Aorta (tissue), 5 donors: ENCODE measurements at regions not wholly inside any gene's neighbourhood (a gene's known extent, or its start where the extent isn't known, plus 50 kb on each side); places are given as distances from the start of the nearest gene placed in this dataset.

Source experiments
- ATAC-seq: fragments of 200-7000 bp; cut with Tn5 transposase; one replicate; pipeline ENCODE4 v1.9.1; 2022; ENCODE audit warnings: moderate library complexity; ENCODE audit not compliant: low FRiP score
- DNase-seq, 2 donors: peaks; one replicate each; pipeline ENCODE4 v3.0.0-alpha.2; 2020
- H3K27ac ChIP-seq, 2 donors: one replicate each; pipeline ENCODE4 v1.5.1; 2013; ENCODE audit warnings: low read length in 2 of 2, mild to moderate bottlenecking in 2 of 2, moderate library complexity in 2 of 2, control low read depth in 1 of 2, inconsistent platforms in 1 of 2, low read depth in 1 of 2
- H3K27me3 ChIP-seq, 2 donors: one replicate each; pipeline ENCODE4 v1.6.1; 2013; ENCODE audit warnings: control low read depth in 1 of 2, low read length in 1 of 2, mild to moderate bottlenecking in 1 of 2, moderate library complexity in 1 of 2; ENCODE audit not compliant: insufficient read depth in 2 of 2, control insufficient read depth in 1 of 2
- H3K36me3 ChIP-seq, 2 donors: one replicate each; pipeline ENCODE4 v1.6.1; 2013; ENCODE audit warnings: control low read depth in 1 of 2, low read length in 1 of 2, mild to moderate bottlenecking in 1 of 2; ENCODE audit not compliant: insufficient read depth in 2 of 2, control insufficient read depth in 1 of 2
- H3K4me1 ChIP-seq, 2 donors: one replicate each; pipeline ENCODE4 v1.6.1; 2013; ENCODE audit warnings: low read length in 2 of 2, control low read depth in 1 of 2, mild to moderate bottlenecking in 1 of 2, moderate library complexity in 1 of 2; ENCODE audit not compliant: insufficient read depth in 2 of 2, control insufficient read depth in 1 of 2
- H3K4me3 ChIP-seq, 2 donors: one replicate each; pipeline ENCODE4 v1.5.1; 2013; ENCODE audit warnings: low read length in 2 of 2, control low read depth in 1 of 2, mild to moderate bottlenecking in 1 of 2
- H3K9me3 ChIP-seq: one replicate; pipeline ENCODE4 v1.6.1; 2013; ENCODE audit warnings: mild to moderate bottlenecking, low read length; ENCODE audit not compliant: control insufficient read depth
- WGBS, 2 donors: extraction: QIAGEN DNeasy Blood & Tissue Kit; methylation state at CpG; one replicate each; pipeline ENCODE4 v1.1.7; 2013; 5-methylcytosine and 5-hydroxymethylcytosine counted together
- intact Hi-C, 2 donors: fragments of 100-400 bp; cut with DNase I; formaldehyde crosslinking; loops; one replicate each; pipeline versions ENCODE4 v1.14.2 to v1.15.0; 2022
- donor health status: healthy with polysubstance abuse.
- donor health status: Bipolar disorder and iron deficiency.
- donor health status: DM: no; HTN: no; CAD: no.
- donor health status: DM: no; HTN: no; CAD: no.
- donor health status: DM: yes; HTN: yes; CAD: no.

- DNase-seq (no peak), ATAC-seq (no peak)
- H3K4me1 ChIP-seq = peaks cover 5 to 6% of the 10 kb centered on the region in 2 donors
- H3K27ac ChIP-seq = no peak overlapping the region
- no peaks in the 10 kb centered on the region for H3K9me3 ChIP-seq
- H3K36me3 ChIP-seq = no peaks in the 10 kb centered on the region
- WGBS, 2 donors = 98% methylated on average over 2 of the region's 2 CpGs
- intact Hi-C loops = loop anchor here in 1 of 2 donors (10.0 kb wide), 1 partner anchor 654 kb away; no protein-coding TSS in a partner anchor
- H3K27me3 ChIP-seq = no peaks in the 10 kb centered on the region
- no peak overlapping the region for H3K4me3 ChIP-seq
These were observed 447.2 kb downstream of the SHQ1 start for GRCh38 chr3:72401005-72401545.

- ATAC-seq = no peak
- intact Hi-C loops = no loop called here
- Histone ChIP-seq H3K4me1 (peaks cover 4 to 6% of the 10 kb centered on the region in 2 donors), H3K4me3 (no peak overlapping the region), H3K36me3 (no peaks in the 10 kb centered on the region), H3K27me3 (no peaks in the 10 kb centered on the region), H3K27ac (no peak overlapping the region), H3K9me3 (no peaks in the 10 kb centered on the region)
- 67 to 68% methylated on average over 3 of the region's 3 CpGs for WGBS, 2 donors
- no peak for DNase-seq
These were observed 449.5 kb downstream of the SHQ1 start for GRCh38 chr3:72398781-72399180.

- Histone ChIP-seq H3K9me3 (no peaks in the 10 kb centered on the region), H3K36me3 (no peaks in the 10 kb centered on the region), H3K27ac (no peak overlapping the region), H3K27me3 (no peaks in the 10 kb centered on the region), H3K4me3 (no peak overlapping the region), H3K4me1 (peaks cover 2 to 3% of the 10 kb centered on the region in 2 donors)
- WGBS, 2 donors = 77 to 89% methylated on average over 2 of the region's 2 CpGs
- ATAC-seq (no peak), DNase-seq (no peak)
- intact Hi-C loops = no loop called here
These were observed 450.7 kb downstream of the SHQ1 start for GRCh38 chr3:72397586-72397985.

GRCh38 chr3:72396899-72397298, 451.3 kb downstream of the SHQ1 start:
- no peak for ATAC-seq
- no peaks in the 10 kb centered on the region for H3K27me3 ChIP-seq
- H3K4me3 ChIP-seq = no peak overlapping the region
- H3K4me1 ChIP-seq = peaks cover 2 to 3% of the 10 kb centered on the region in 2 donors
- no peaks in the 10 kb centered on the region for H3K36me3 ChIP-seq
- no peak for DNase-seq
- H3K9me3 ChIP-seq = no peaks in the 10 kb centered on the region
- no peak overlapping the region for H3K27ac ChIP-seq
- intact Hi-C loops = no loop called here
- WGBS, 2 donors = 87 to 94% methylated on average over 7 of the region's 7 CpGs

- intact Hi-C loops = no loop called here
- H3K36me3 ChIP-seq = no peaks in the 10 kb centered on the region
- WGBS, 2 donors = 35 to 56% methylated on average over 3 of the region's 3 CpGs
These were observed 452.4 kb downstream of the SHQ1 start for GRCh38 chr3:72395776-72396311.

GRCh38 chr3:72393455-72393854, 454.8 kb downstream of the SHQ1 start:
- no peaks in the 10 kb centered on the region for H3K36me3 ChIP-seq
- intact Hi-C loops = no loop called here
- WGBS, 2 donors = 95 to 100% methylated on average over 2 of the region's 2 CpGs

More at GRCh38 chr3:72395776-72396311, 452.4 kb downstream of the SHQ1 start:
- DNase-seq = no peak
- no peak overlapping the region for H3K4me3 ChIP-seq
- no peak for ATAC-seq
- H3K27ac ChIP-seq = no peak overlapping the region
- H3K9me3 ChIP-seq = no peaks in the 10 kb centered on the region
- H3K27me3 ChIP-seq = no peaks in the 10 kb centered on the region
- peaks cover 0 to 5% of the 10 kb centered on the region in 2 donors for H3K4me1 ChIP-seq

GRCh38 chr3:72391659-72392058, 456.6 kb downstream of the SHQ1 start:
- ATAC-seq = no peak

More at GRCh38 chr3:72393455-72393854, 454.8 kb downstream of the SHQ1 start:
- ATAC-seq (no peak), DNase-seq (no peak)
- Histone ChIP-seq H3K27me3 (no peaks in the 10 kb centered on the region), H3K27ac (no peak overlapping the region), H3K4me3 (no peak overlapping the region), H3K9me3 (no peaks in the 10 kb centered on the region), H3K4me1 (peaks cover 0 to 5% of the 10 kb centered on the region in 2 donors)

GRCh38 chr3:72390841-72391240, 457.4 kb downstream of the SHQ1 start:
- H3K4me1 ChIP-seq = peaks cover 0 to 3% of the 10 kb centered on the region in 2 donors
- ATAC-seq (no peak), DNase-seq (no peak)
- H3K27ac ChIP-seq = no peak overlapping the region
- H3K9me3 ChIP-seq = no peaks in the 10 kb centered on the region
- intact Hi-C loops = no loop called here
- H3K4me3 ChIP-seq = no peak overlapping the region
- H3K36me3 ChIP-seq = no peaks in the 10 kb centered on the region
- H3K27me3 ChIP-seq = no peaks in the 10 kb centered on the region
- 74 to 90% methylated on average over 3 of the region's 3 CpGs for WGBS, 2 donors

More at GRCh38 chr3:72391659-72392058, 456.6 kb downstream of the SHQ1 start:
- H3K9me3 ChIP-seq = no peaks in the 10 kb centered on the region
- H3K27me3 ChIP-seq = no peaks in the 10 kb centered on the region
- H3K36me3 ChIP-seq = no peaks in the 10 kb centered on the region
- intact Hi-C loops = no loop called here
- no peak overlapping the region for H3K4me3 ChIP-seq
- no peak for DNase-seq
- peaks cover 0 to 5% of the 10 kb centered on the region in 2 donors for H3K4me1 ChIP-seq
- H3K27ac ChIP-seq = no peak overlapping the region
- WGBS, 2 donors = 78 to 89% methylated on average over 2 of the region's 2 CpGs

- H3K27ac ChIP-seq = no peak overlapping the region
- ATAC-seq = no peak
- H3K9me3 ChIP-seq = no peaks in the 10 kb centered on the region
- 94 to 97% methylated on average over 2 of the region's 2 CpGs for WGBS, 2 donors
- peaks cover 0 to 3% of the 10 kb centered on the region in 2 donors for H3K4me1 ChIP-seq
- intact Hi-C loops = no loop called here
- no peaks in the 10 kb centered on the region for H3K36me3 ChIP-seq
- H3K4me3 ChIP-seq = no peak overlapping the region
- no peaks in the 10 kb centered on the region for H3K27me3 ChIP-seq
- no peak for DNase-seq
These were observed 459.6 kb downstream of the SHQ1 start for GRCh38 chr3:72388644-72389043.
